HCT116 (cell line): ENCODE measurements at regions not wholly inside any gene's neighbourhood (a gene's known extent, or its start where the extent isn't known, plus 50 kb on each side); places are given as distances from the start of the nearest gene placed in this dataset.

ENCODE experiments used
- CBX3 ChIP-seq: IDR thresholded peaks from 2 replicates; pipeline ENCODE4 v1.6.1; 2012; ENCODE audit warnings: low read depth
- CEBPB ChIP-seq: IDR thresholded peaks from 2 replicates; pipeline ENCODE4 v1.6.1; 2012; ENCODE audit warnings: low read depth
- ELF1 ChIP-seq: IDR thresholded peaks from 2 replicates; pipeline ENCODE4 v1.6.1; 2012; ENCODE audit warnings: low read depth, borderline replicate concordance
- EZH2 ChIP-seq: fragments of 200-600 bp; sonication (generic); IDR thresholded peaks from 2 replicates; pipeline ENCODE4 v1.6.1; 2017; ENCODE audit warnings: antibody characterized with exemption, mixed run types
- FOSL1 ChIP-seq: IDR thresholded peaks from 2 replicates; pipeline ENCODE4 v1.6.1; 2012; ENCODE audit warnings: low read depth
- POLR2A ChIP-seq: IDR thresholded peaks from 2 replicates; pipeline ENCODE4 v1.7.0; 2011; ENCODE audit warnings: borderline replicate concordance; ENCODE audit not compliant: insufficient read depth, insufficient read length; ENCODE audit errors: extremely low read depth
- POLR2AphosphoS5 ChIP-seq: IDR thresholded peaks from 2 replicates; pipeline ENCODE4 v1.6.1; 2011; ENCODE audit warnings: mild to moderate bottlenecking, low read depth, low read length, moderate library complexity
- RAD21 ChIP-seq: IDR thresholded peaks from 2 replicates; pipeline ENCODE4 v1.6.1; 2012; ENCODE audit warnings: low read depth, mild to moderate bottlenecking
- YY1 ChIP-seq: IDR thresholded peaks from 2 replicates; pipeline ENCODE4 v1.6.1; 2011; ENCODE audit warnings: low read length, low read depth, moderate library complexity, mild to moderate bottlenecking; ENCODE audit not compliant: insufficient replicate concordance; ENCODE audit errors: extremely low read depth
- TF ChIP-seq, protein P1 (sequence below), 3 experiments: fragments of 200-600 bp in 1 of 3; sonication (generic) in 1 of 3; IDR thresholded peaks in 2 of 3; conservative IDR thresholded peaks in 1 of 3; 2 replicates each; pipeline ENCODE4 v1.5.1; 2012 to 2017; ENCODE audit warnings: low read depth in 2 of 3, low read length in 2 of 3, antibody characterized with exemption in 1 of 3, borderline replicate concordance in 1 of 3, control low read depth in 1 of 3, mild to moderate bottlenecking in 1 of 3, mixed read lengths in 1 of 3, mixed run types in 1 of 3, moderate library complexity in 1 of 3; ENCODE audit not compliant: insufficient read depth in 1 of 3
- TF ChIP-seq, protein P2 (sequence below): IDR thresholded peaks from 2 replicates; pipeline ENCODE4 v1.6.1; 2012
- TF ChIP-seq, protein P3 (sequence below): IDR thresholded peaks from 2 replicates; pipeline ENCODE4 v1.6.1; 2012
- TF ChIP-seq, protein P4 (sequence below): IDR thresholded peaks from 2 replicates; pipeline ENCODE4 v1.6.1; 2012; ENCODE audit warnings: low read depth

DNA sequence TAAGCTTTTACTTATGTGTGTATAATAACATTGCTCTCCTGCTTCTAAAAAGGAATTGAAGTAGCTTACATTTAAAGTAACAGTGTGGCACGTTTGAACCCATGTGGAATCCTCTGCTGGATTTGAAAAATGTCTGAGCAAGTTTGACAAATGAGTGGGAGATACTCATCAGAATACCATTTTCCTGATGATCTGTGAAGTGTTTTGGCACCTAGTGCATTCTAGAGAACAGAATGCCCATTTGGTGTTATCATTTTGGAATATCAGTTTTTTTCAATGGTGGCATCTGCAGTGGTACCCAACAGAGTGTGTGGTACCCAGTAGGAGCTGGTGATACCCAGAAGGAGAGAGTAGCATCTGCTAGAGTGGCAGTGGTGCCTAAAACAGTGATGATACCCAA, 471.1 kb downstream of the PLK2 start:
- TF ChIP-seq POLR2A (no peak), CEBPB (no peak), YY1 (no peak), POLR2AphosphoS5 (no peak), FOSL1 (no peak), EZH2 (no peak), ELF1 (no peak), RAD21 (no peak), CBX3 (no peak)
- TF ChIP-seq, protein P1, sequence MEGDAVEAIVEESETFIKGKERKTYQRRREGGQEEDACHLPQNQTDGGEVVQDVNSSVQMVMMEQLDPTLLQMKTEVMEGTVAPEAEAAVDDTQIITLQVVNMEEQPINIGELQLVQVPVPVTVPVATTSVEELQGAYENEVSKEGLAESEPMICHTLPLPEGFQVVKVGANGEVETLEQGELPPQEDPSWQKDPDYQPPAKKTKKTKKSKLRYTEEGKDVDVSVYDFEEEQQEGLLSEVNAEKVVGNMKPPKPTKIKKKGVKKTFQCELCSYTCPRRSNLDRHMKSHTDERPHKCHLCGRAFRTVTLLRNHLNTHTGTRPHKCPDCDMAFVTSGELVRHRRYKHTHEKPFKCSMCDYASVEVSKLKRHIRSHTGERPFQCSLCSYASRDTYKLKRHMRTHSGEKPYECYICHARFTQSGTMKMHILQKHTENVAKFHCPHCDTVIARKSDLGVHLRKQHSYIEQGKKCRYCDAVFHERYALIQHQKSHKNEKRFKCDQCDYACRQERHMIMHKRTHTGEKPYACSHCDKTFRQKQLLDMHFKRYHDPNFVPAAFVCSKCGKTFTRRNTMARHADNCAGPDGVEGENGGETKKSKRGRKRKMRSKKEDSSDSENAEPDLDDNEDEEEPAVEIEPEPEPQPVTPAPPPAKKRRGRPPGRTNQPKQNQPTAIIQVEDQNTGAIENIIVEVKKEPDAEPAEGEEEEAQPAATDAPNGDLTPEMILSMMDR (IDR thresholded peaks at IDR 0.05 in 2 of 3, conservative IDR thresholded peaks at IDR 0.05 in 1 of 3; ENCODE audit: borderline replicate concordance in 1 of 3, insufficient read depth in 1 of 3, low read depth in 2 of 3, low read length in 2 of 3): no peak
- TF ChIP-seq, protein P2, sequence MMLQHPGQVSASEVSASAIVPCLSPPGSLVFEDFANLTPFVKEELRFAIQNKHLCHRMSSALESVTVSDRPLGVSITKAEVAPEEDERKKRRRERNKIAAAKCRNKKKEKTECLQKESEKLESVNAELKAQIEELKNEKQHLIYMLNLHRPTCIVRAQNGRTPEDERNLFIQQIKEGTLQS: no peak
- TF ChIP-seq, protein P3, sequence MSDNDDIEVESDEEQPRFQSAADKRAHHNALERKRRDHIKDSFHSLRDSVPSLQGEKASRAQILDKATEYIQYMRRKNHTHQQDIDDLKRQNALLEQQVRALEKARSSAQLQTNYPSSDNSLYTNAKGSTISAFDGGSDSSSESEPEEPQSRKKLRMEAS: no peak
- TF ChIP-seq, protein P4, sequence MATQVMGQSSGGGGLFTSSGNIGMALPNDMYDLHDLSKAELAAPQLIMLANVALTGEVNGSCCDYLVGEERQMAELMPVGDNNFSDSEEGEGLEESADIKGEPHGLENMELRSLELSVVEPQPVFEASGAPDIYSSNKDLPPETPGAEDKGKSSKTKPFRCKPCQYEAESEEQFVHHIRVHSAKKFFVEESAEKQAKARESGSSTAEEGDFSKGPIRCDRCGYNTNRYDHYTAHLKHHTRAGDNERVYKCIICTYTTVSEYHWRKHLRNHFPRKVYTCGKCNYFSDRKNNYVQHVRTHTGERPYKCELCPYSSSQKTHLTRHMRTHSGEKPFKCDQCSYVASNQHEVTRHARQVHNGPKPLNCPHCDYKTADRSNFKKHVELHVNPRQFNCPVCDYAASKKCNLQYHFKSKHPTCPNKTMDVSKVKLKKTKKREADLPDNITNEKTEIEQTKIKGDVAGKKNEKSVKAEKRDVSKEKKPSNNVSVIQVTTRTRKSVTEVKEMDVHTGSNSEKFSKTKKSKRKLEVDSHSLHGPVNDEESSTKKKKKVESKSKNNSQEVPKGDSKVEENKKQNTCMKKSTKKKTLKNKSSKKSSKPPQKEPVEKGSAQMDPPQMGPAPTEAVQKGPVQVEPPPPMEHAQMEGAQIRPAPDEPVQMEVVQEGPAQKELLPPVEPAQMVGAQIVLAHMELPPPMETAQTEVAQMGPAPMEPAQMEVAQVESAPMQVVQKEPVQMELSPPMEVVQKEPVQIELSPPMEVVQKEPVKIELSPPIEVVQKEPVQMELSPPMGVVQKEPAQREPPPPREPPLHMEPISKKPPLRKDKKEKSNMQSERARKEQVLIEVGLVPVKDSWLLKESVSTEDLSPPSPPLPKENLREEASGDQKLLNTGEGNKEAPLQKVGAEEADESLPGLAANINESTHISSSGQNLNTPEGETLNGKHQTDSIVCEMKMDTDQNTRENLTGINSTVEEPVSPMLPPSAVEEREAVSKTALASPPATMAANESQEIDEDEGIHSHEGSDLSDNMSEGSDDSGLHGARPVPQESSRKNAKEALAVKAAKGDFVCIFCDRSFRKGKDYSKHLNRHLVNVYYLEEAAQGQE: no peak
